GM23338 (cell line): ENCODE measurements at regions not wholly inside any gene's neighbourhood (a gene's known extent, or its start where the extent isn't known, plus 50 kb on each side); places are given as distances from the start of the nearest gene placed in this dataset.

Experiments
- ATAC-seq: fragments of 200-7000 bp; cut with Tn5 transposase; 3 replicates; pipeline ENCODE4 v1.9.1; 2020
- DNase-seq: peaks from one replicate; pipeline ENCODE4 v3.0.0-alpha.2; 2015; ENCODE audit warnings: low spot score
- H2AFZ ChIP-seq: fragments of 200-600 bp; sonication (generic); 2 replicates; pipeline ENCODE4 v1.8.0; 2016; ENCODE audit warnings: antibody characterized with exemption, mild to moderate bottlenecking, moderate library complexity
- H3F3A ChIP-seq: fragments of 200-600 bp; sonication (generic); replicated peaks from 2 replicates; pipeline ENCODE4 v1.8.0; 2017; ENCODE audit warnings: antibody characterized with exemption, mixed run types, low read depth
- H3K27ac ChIP-seq: fragments of 200-600 bp; sonication (generic); 2 replicates; pipeline ENCODE4 v1.6.1; 2016; ENCODE audit warnings: low read depth
- H3K27me3 ChIP-seq: fragments of 200-600 bp; sonication (generic); 2 replicates; pipeline ENCODE4 v1.8.0; 2016; ENCODE audit warnings: mild to moderate bottlenecking, mixed run types, moderate library complexity; ENCODE audit not compliant: insufficient read depth
- H3K36me3 ChIP-seq: fragments of 200-600 bp; sonication (generic); 2 replicates; pipeline ENCODE4 v1.8.0; 2016; ENCODE audit warnings: mild to moderate bottlenecking; ENCODE audit not compliant: insufficient read depth
- H3K4me1 ChIP-seq: fragments of 200-600 bp; sonication (generic); 2 replicates; pipeline ENCODE4 v1.8.0; 2016; ENCODE audit warnings: mild to moderate bottlenecking, moderate library complexity; ENCODE audit not compliant: insufficient read depth
- H3K4me2 ChIP-seq: fragments of 200-600 bp; sonication (generic); 2 replicates; pipeline ENCODE4 v1.7.1; 2017; ENCODE audit warnings: mixed run types
- H3K4me3 ChIP-seq: fragments of 200-600 bp; sonication (generic); 2 replicates; pipeline ENCODE4 v1.6.1; 2016; ENCODE audit warnings: mixed run types
- H3K79me2 ChIP-seq: fragments of 200-600 bp; sonication (generic); replicated peaks from 2 replicates; pipeline ENCODE4 v1.8.0; 2017; ENCODE audit warnings: mild to moderate bottlenecking; ENCODE audit not compliant: insufficient read depth
- H3K9me2 ChIP-seq: fragments of 200-600 bp; sonication (generic); 2 replicates; pipeline ENCODE4 v1.8.0; 2017; ENCODE audit not compliant: insufficient read depth
- H4K20me1 ChIP-seq: fragments of 200-600 bp; sonication (generic); replicated peaks from 2 replicates; pipeline ENCODE4 v1.8.0; 2017; ENCODE audit warnings: mild to moderate bottlenecking; ENCODE audit not compliant: insufficient read depth
- H3K27ac Mint-ChIP-seq: 2 replicates; pipeline ENCODE4 v1.8.0; 2020; ENCODE audit warnings: inconsistent platforms, mild to moderate bottlenecking, moderate library complexity, mixed read lengths
- H3K27me3 Mint-ChIP-seq: 3 replicates; pipeline ENCODE4 v1.8.0; 2022; ENCODE audit warnings: low read depth, mild to moderate bottlenecking, moderate library complexity, mixed read lengths, inconsistent platforms; ENCODE audit not compliant: insufficient read depth, poor library complexity
- H3K36me3 Mint-ChIP-seq: 3 replicates; pipeline ENCODE4 v1.8.0; 2021; ENCODE audit warnings: low read depth, mild to moderate bottlenecking, inconsistent platforms, moderate library complexity, mixed read lengths
- H3K4me1 Mint-ChIP-seq: 3 replicates; pipeline ENCODE4 v1.8.0; 2020; ENCODE audit warnings: mild to moderate bottlenecking, inconsistent platforms, mixed read lengths
- H3K4me3 Mint-ChIP-seq: 3 replicates; pipeline ENCODE4 v1.8.0; 2021; ENCODE audit warnings: moderate library complexity, mild to moderate bottlenecking, inconsistent platforms, mixed read lengths
- H3K9me3 Mint-ChIP-seq: 3 replicates; pipeline ENCODE4 v1.8.0; 2020; ENCODE audit warnings: moderate library complexity, mild to moderate bottlenecking, inconsistent platforms, mixed read lengths
- CREB1 ChIP-seq: fragments of 250-450 bp; sonication (Bioruptor Pico); IDR thresholded peaks from 2 replicates; pipeline ENCODE4 v1.5.0; 2020; ENCODE audit warnings: low read depth, mild to moderate bottlenecking, moderate library complexity
- EZH2 ChIP-seq: fragments of 200-600 bp; sonication (generic); IDR thresholded peaks from one replicate; pipeline ENCODE4 v1.8.0; 2017; ENCODE audit warnings: antibody characterized with exemption, mild to moderate bottlenecking, low read depth; ENCODE audit not compliant: unreplicated experiment
- EZH2phosphoT487 ChIP-seq: fragments of 200-600 bp; sonication (generic); IDR thresholded peaks from one replicate; pipeline ENCODE4 v1.8.1; 2018; ENCODE audit warnings: antibody characterized with exemption; ENCODE audit not compliant: unreplicated experiment
- JUNB ChIP-seq: IDR thresholded peaks from one replicate; pipeline ENCODE4 v1.6.1; 2016; ENCODE audit warnings: antibody characterized with exemption; ENCODE audit not compliant: unreplicated experiment
- NANOG ChIP-seq: IDR thresholded peaks from 2 replicates; pipeline ENCODE4 v1.6.1; 2016; ENCODE audit warnings: antibody characterized with exemption, borderline replicate concordance
- POLR2AphosphoS5 ChIP-seq: IDR thresholded peaks from 2 replicates; pipeline ENCODE4 v1.6.1; 2016; ENCODE audit warnings: antibody characterized with exemption, low read depth
- STAT1 ChIP-seq: IDR thresholded peaks from one replicate; pipeline ENCODE4 v1.6.1; 2016; ENCODE audit warnings: antibody characterized with exemption; ENCODE audit not compliant: unreplicated experiment
- ZNF331 ChIP-seq: fragments of 250-450 bp; sonication (Bioruptor Pico); IDR thresholded peaks from 2 replicates; pipeline ENCODE4 v1.5.0; 2020; ENCODE audit warnings: low read depth, mild to moderate bottlenecking, moderate library complexity
- TF ChIP-seq, protein P1 (sequence below): fragments of 250-450 bp; sonication (Bioruptor Pico); IDR thresholded peaks from 2 replicates; pipeline ENCODE4 v1.5.0; 2020; ENCODE audit warnings: mild to moderate bottlenecking, moderate library complexity
- TF ChIP-seq, protein P2 (sequence below), 2 experiments: fragments of 200-600 bp in 1 of 2; sonication (generic) in 1 of 2; conservative IDR thresholded peaks; 2 replicates each; pipeline versions ENCODE4 v1.5.1 to v1.6.1; 2016 to 2017; ENCODE audit warnings: antibody characterized with exemption in 2 of 2, low read depth in 2 of 2, mild to moderate bottlenecking in 2 of 2, moderate library complexity in 1 of 2

DNA sequence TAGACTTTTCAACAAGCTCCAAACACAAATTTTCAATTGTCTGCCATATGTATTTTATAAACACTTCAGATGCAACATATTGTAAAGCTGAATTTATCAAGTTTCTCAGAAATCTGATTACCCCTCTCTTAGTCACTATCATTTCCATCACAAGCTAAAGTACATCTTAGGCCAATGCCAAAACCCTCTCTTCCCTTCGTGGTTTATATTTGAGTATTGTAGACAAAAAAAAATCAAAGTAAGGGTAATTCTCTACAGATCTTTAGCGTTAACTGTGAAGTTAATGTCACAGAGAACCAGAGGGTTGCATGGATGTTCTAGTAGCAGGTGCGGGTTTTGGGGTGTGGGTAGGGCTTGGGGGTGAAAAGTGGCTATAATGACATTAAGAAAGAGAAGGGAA lies 387.7 kb upstream of the PTGER4 start (continued):
- TF ChIP-seq, protein P1, sequence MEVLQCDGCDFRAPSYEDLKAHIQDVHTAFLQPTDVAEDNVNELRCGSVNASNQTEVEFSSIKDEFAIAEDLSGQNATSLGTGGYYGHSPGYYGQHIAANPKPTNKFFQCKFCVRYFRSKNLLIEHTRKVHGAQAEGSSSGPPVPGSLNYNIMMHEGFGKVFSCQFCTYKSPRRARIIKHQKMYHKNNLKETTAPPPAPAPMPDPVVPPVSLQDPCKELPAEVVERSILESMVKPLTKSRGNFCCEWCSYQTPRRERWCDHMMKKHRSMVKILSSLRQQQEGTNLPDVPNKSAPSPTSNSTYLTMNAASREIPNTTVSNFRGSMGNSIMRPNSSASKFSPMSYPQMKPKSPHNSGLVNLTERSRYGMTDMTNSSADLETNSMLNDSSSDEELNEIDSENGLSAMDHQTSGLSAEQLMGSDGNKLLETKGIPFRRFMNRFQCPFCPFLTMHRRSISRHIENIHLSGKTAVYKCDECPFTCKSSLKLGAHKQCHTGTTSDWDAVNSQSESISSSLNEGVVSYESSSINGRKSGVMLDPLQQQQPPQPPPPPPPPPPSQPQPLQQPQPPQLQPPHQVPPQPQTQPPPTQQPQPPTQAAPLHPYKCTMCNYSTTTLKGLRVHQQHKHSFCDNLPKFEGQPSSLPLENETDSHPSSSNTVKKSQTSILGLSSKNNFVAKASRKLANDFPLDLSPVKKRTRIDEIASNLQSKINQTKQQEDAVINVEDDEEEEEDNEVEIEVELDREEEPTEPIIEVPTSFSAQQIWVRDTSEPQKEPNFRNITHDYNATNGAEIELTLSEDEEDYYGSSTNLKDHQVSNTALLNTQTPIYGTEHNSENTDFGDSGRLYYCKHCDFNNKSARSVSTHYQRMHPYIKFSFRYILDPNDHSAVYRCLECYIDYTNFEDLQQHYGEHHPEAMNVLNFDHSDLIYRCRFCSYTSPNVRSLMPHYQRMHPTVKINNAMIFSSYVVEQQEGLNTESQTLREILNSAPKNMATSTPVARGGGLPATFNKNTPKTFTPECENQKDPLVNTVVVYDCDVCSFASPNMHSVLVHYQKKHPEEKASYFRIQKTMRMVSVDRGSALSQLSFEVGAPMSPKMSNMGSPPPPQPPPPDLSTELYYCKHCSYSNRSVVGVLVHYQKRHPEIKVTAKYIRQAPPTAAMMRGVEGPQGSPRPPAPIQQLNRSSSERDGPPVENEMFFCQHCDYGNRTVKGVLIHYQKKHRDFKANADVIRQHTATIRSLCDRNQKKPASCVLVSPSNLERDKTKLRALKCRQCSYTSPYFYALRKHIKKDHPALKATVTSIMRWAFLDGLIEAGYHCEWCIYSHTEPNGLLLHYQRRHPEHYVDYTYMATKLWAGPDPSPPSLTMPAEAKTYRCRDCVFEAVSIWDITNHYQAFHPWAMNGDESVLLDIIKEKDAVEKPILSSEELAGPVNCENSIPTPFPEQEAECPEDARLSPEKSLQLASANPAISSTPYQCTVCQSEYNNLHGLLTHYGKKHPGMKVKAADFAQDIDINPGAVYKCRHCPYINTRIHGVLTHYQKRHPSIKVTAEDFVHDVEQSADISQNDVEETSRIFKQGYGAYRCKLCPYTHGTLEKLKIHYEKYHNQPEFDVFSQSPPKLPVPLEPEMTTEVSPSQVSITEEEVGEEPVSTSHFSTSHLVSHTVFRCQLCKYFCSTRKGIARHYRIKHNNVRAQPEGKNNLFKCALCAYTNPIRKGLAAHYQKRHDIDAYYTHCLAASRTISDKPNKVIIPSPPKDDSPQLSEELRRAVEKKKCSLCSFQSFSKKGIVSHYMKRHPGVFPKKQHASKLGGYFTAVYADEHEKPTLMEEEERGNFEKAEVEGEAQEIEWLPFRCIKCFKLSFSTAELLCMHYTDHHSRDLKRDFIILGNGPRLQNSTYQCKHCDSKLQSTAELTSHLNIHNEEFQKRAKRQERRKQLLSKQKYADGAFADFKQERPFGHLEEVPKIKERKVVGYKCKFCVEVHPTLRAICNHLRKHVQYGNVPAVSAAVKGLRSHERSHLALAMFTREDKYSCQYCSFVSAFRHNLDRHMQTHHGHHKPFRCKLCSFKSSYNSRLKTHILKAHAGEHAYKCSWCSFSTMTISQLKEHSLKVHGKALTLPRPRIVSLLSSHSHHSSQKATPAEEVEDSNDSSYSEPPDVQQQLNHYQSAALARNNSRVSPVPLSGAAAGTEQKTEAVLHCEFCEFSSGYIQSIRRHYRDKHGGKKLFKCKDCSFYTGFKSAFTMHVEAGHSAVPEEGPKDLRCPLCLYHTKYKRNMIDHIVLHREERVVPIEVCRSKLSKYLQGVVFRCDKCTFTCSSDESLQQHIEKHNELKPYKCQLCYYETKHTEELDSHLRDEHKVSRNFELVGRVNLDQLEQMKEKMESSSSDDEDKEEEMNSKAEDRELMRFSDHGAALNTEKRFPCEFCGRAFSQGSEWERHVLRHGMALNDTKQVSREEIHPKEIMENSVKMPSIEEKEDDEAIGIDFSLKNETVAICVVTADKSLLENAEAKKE (CRISPR knock-in tag) = no peak
- no peak for TF ChIP-seq NANOG
- no peak for TF ChIP-seq POLR2AphosphoS5
- no peak for TF ChIP-seq ZNF331
- TF ChIP-seq EZH2 = no peak
- no peak for TF ChIP-seq CREB1
- TF ChIP-seq EZH2phosphoT487 = no peak
- no peak for TF ChIP-seq STAT1
- no peak for TF ChIP-seq JUNB

DNA sequence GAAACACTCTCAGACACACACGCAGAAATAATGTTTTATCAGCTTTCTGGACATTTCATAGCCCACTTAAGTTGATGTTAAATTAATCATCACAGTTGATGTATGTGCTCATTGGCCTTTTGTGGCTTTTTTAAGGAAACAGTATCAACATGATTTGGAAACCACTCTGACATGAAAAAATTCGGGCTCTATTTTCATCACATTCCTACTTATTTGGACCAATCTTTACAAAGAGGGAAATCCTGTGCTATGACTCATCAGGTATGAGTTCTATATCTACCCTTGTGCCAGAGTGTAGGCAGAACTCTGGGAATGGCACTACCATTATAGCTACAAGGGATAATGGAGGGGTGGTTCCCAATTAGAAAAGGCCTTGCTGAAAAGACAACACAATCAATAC lies 388.4 kb upstream of the PTGER4 start:
- H3K27ac ChIP-seq = no peak overlapping the region
- no peaks in the 10 kb centered on the region for H3K4me1 Mint-ChIP-seq
- no peak overlapping the region for H3K4me3 ChIP-seq
- no peaks in the 10 kb centered on the region for H3K4me1 ChIP-seq
- H4K20me1 ChIP-seq = no peaks in the 10 kb centered on the region
- H3K79me2 ChIP-seq = no peaks in the 10 kb centered on the region
- no peaks in the 10 kb centered on the region for H3F3A ChIP-seq
- no peaks in the 10 kb centered on the region for H3K36me3 Mint-ChIP-seq
- no peaks in the 10 kb centered on the region for H3K27me3 Mint-ChIP-seq
- no peak for TF ChIP-seq EZH2
- TF ChIP-seq, protein P2, sequence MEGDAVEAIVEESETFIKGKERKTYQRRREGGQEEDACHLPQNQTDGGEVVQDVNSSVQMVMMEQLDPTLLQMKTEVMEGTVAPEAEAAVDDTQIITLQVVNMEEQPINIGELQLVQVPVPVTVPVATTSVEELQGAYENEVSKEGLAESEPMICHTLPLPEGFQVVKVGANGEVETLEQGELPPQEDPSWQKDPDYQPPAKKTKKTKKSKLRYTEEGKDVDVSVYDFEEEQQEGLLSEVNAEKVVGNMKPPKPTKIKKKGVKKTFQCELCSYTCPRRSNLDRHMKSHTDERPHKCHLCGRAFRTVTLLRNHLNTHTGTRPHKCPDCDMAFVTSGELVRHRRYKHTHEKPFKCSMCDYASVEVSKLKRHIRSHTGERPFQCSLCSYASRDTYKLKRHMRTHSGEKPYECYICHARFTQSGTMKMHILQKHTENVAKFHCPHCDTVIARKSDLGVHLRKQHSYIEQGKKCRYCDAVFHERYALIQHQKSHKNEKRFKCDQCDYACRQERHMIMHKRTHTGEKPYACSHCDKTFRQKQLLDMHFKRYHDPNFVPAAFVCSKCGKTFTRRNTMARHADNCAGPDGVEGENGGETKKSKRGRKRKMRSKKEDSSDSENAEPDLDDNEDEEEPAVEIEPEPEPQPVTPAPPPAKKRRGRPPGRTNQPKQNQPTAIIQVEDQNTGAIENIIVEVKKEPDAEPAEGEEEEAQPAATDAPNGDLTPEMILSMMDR (conservative IDR thresholded peaks at IDR 0.05; ENCODE audit: low read depth in 2 of 2) = no peak
- TF ChIP-seq EZH2phosphoT487 = no peak
- TF ChIP-seq JUNB = no peak
- no peak for TF ChIP-seq NANOG
- TF ChIP-seq ZNF331 = no peak
- no peak for TF ChIP-seq CREB1
- no peak for TF ChIP-seq STAT1
- no peak for TF ChIP-seq POLR2AphosphoS5
- H3K4me2 ChIP-seq = no peak overlapping the region
- H3K9me3 Mint-ChIP-seq = no peaks in the 10 kb centered on the region
- no peaks in the 10 kb centered on the region for H3K36me3 ChIP-seq
- H2AFZ ChIP-seq = no peak overlapping the region
- H3K27me3 ChIP-seq = no peaks in the 10 kb centered on the region
- ATAC-seq (no peak), DNase-seq (no peak)
- H3K4me3 Mint-ChIP-seq = no peak overlapping the region
- peaks cover 9% of the 10 kb centered on the region for H3K9me2 ChIP-seq
- H3K27ac Mint-ChIP-seq = no peak overlapping the region
